ENCODE measurements at regions not wholly inside any gene's neighbourhood (a gene's known extent, or its start where the extent isn't known, plus 50 kb on each side); places are given as distances from the start of the nearest gene placed in this dataset.

DNA sequence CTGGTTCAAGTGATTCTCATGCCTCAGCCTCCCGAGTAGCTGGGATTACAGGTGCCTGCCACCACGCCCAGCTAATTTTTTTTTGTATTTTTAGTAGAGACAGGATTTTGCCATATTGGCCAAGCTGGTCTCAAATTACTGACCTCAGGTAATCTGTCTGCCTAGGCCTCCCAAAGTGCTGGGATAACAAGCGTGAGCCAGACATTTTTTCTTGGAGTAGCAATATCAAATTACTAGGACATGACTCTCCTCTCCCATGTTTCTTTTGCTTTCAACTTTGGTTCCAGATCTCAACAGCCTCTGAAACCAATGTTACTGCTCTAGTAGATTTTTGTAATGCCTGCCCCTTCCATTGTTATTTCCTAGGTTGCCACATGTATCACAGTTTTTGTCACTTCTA is 462.0 kb downstream of the GBE1 start:
- WGBS, 3 donors = 91 to 93% (median 92%) methylated on average over 3 of the region's 3 CpGs
- TF ChIP-seq EP300 (IDR thresholded peaks at IDR 0.05) (no peak), POLR2A (IDR thresholded peaks at IDR 0.05) (no peak)
- TF ChIP-seq, protein P1, sequence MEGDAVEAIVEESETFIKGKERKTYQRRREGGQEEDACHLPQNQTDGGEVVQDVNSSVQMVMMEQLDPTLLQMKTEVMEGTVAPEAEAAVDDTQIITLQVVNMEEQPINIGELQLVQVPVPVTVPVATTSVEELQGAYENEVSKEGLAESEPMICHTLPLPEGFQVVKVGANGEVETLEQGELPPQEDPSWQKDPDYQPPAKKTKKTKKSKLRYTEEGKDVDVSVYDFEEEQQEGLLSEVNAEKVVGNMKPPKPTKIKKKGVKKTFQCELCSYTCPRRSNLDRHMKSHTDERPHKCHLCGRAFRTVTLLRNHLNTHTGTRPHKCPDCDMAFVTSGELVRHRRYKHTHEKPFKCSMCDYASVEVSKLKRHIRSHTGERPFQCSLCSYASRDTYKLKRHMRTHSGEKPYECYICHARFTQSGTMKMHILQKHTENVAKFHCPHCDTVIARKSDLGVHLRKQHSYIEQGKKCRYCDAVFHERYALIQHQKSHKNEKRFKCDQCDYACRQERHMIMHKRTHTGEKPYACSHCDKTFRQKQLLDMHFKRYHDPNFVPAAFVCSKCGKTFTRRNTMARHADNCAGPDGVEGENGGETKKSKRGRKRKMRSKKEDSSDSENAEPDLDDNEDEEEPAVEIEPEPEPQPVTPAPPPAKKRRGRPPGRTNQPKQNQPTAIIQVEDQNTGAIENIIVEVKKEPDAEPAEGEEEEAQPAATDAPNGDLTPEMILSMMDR (IDR thresholded peaks at IDR 0.05) = no peak

DNA sequence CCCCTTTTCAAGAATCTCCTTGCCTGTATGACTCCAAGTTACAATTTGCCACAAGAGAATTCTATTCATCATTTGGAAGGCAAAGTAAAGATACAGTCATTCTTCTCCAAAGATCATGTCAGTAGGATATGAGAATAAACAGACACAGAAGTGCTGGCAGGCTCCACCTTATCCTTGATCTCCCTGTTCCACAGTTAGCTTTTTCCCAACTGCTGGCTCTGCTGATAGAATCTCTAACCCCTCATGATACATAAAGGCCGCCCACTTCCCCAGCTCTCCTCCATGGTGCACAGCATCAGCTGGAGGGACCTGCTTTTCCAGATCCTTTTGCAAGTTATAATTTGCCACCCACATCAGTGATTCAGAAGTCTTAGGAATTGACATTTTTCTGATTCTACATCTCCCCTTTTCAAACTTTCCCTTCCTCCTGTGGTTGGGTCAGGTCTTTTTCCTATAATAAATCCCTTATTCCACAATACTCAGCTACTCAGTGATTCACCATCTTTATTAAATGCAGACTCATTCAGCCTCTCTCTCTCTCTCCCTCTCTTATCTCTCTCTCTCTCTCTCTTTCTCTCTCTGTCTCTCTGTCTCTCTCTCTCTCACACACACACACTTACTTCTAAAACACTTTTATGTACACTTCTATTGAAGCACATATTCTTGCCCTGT is 465.4 kb downstream of the GBE1 start:
- no peaks in the 10 kb centered on the region for H3K4me1 ChIP-seq (ENCODE audit: insufficient read depth)
- no peaks in the 10 kb centered on the region for H3K9me3 ChIP-seq
- H3K4me3 ChIP-seq = no peak overlapping the region
- TF ChIP-seq, protein P1 (IDR thresholded peaks at IDR 0.05) = no peak
- TF ChIP-seq EP300 (IDR thresholded peaks at IDR 0.05) = no peak
- no peak for TF ChIP-seq POLR2A (IDR thresholded peaks at IDR 0.05)
- intact Hi-C loops (cut with DNase I) = no loop called here
- no peaks in the 10 kb centered on the region for H3K36me3 ChIP-seq
- no peak for DNase-seq
- WGBS, 3 donors = 91 to 100% (median 95%) methylated on average over 1 of the region's 1 CpG
- no peaks in the 10 kb centered on the region for H3K27me3 ChIP-seq
- no peak overlapping the region for H3K27ac ChIP-seq

More for the DNA sequence above, 462.0 kb downstream of the GBE1 start:
- Histone ChIP-seq H3K27ac (no peak overlapping the region), H3K27me3 (no peaks in the 10 kb centered on the region), H3K9me3 (no peaks in the 10 kb centered on the region), H3K4me1 (ENCODE audit: insufficient read depth) (no peaks in the 10 kb centered on the region), H3K36me3 (no peaks in the 10 kb centered on the region), H3K4me3 (no peak overlapping the region)
- no peak for DNase-seq
- intact Hi-C loops (cut with DNase I) = no loop called here

DNA sequence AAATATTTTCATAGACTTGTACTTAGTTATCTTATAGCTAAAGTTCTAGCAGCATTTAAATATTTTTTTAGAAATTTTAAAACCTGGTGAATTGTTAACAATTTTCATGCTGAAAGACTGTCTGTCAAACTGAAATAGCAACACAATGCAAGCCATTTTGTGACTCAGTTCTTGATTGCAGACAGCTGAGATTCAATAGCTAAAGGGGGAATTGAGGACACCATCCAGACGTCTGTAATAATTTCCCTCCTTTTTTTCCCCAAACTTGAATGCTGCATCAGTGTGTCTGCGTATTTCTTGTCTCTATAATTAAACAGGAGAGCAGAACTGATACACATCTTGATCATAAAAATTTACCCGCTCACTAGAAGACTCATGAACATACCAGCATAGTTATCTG is 468.3 kb downstream of the GBE1 start:
- Histone ChIP-seq H3K36me3 (no peaks in the 10 kb centered on the region), H3K27me3 (no peaks in the 10 kb centered on the region), H3K4me3 (no peak overlapping the region), H3K9me3 (no peaks in the 10 kb centered on the region), H3K27ac (no peak overlapping the region), H3K4me1 (ENCODE audit: insufficient read depth) (no peaks in the 10 kb centered on the region)
- no peak for DNase-seq
- intact Hi-C loops (cut with DNase I) = no loop called here
- no peak for TF ChIP-seq EP300 (IDR thresholded peaks at IDR 0.05)
- WGBS, 3 donors = 79 to 83% (median 82%) methylated on average over 3 of the region's 3 CpGs

DNA sequence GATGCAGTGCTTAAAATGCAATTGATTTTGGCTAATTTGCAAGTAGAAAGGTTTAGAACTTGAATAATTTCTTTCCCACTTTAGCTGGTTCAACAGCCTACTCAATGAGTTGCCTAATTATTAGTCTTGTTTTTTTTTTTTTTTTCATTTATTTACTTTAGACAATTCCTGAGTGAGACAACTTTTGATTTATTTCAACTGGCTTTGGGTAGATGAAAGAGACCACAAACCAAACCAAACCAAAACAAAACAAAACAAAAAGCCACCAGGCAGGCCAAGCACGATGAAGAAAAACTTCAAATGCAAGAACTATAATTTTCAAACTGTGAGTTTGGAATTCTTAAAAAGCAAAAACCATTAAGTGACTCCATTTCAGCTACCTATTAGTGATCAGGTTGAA is 469.9 kb downstream of the GBE1 start:
- no peak for DNase-seq
- Histone ChIP-seq H3K9me3 (no peaks in the 10 kb centered on the region), H3K4me1 (ENCODE audit: insufficient read depth) (no peaks in the 10 kb centered on the region), H3K36me3 (no peaks in the 10 kb centered on the region), H3K27ac (no peak overlapping the region), H3K27me3 (no peaks in the 10 kb centered on the region), H3K4me3 (no peak overlapping the region)
- intact Hi-C loops (cut with DNase I) = no loop called here
- WGBS, 3 donors = 5 to 17% (median 6%) methylated on average over 1 of the region's 1 CpG
- TF ChIP-seq EP300 (IDR thresholded peaks at IDR 0.05) = no peak
- TF ChIP-seq, protein P1 (IDR thresholded peaks at IDR 0.05) = no peak

DNA sequence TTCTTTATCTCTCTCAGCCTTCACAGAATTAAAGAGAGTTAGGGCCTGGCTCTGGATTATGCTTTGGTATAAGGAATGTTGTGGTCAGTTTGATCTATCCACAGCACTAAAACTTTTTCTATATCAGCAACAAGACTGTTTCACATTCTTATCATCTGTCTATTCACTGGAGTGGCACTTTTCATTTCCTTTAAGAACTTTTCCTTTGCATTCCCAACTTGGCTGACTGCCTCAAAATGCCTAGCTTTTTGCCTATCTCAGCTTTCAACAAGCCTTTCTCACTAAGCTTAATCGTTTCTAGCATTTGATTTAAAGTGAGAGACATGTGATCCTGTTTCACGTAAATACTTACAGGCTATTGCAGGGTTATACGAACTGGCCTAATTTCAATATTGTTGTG is 471.8 kb downstream of the GBE1 start:
- Histone ChIP-seq H3K36me3 (no peaks in the 10 kb centered on the region), H3K4me3 (no peak overlapping the region), H3K27me3 (no peaks in the 10 kb centered on the region), H3K4me1 (ENCODE audit: insufficient read depth) (no peaks in the 10 kb centered on the region), H3K9me3 (no peaks in the 10 kb centered on the region), H3K27ac (no peak overlapping the region)
- TF ChIP-seq, protein P1 (IDR thresholded peaks at IDR 0.05) = no peak
- TF ChIP-seq POLR2A (IDR thresholded peaks at IDR 0.05) (no peak), EP300 (IDR thresholded peaks at IDR 0.05) (no peak)
- WGBS, 3 donors = 66 to 77% (median 71%) methylated on average over 3 of the region's 3 CpGs
- DNase-seq = no peak
- intact Hi-C loops (cut with DNase I) = no loop called here

Data from ovary (tissue), 7 donors.